ENCODE measurements at regions not wholly inside any gene's neighbourhood (a gene's known extent, or its start where the extent isn't known, plus 50 kb on each side); places are given as distances from the start of the nearest gene placed in this dataset.

DNA sequence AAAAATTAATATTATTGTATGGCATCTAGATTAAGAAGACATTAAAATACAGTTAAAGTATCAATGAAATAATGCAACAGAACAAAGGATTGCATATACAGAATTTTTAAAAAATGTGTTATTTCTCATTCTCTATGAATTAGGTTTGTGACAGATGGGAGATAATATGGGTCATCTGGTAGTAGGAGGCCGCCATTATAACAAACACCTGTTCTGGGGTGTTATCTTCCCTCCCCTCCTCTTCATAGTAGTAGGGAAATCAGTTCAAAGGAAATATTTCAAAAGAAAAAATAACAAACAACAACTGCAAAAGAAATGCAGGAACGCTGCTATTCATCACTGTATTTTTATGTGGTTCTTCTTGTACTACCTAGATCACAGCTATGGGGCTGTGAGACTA is 187.0 kb upstream of the ATP2B1 start:
- no peak for DNase-seq

DNA sequence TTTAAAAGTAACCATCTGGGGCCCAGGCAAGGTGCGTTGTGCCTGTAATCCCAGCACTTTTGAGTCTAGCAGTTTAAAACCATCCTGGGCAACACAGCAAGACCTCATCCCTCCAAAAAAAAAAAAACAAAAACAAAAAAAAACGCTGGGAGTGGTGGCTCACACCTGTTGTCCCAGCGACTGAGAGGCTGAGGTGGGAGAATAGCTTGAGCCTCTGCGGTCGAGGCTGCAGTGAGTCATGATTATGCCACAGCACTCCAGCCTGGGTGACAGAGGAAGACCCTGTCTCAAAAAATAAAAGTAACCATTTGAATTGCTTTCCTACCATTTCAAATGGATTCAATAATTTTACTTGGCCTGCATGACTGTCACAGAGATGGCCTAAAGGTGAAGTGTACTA is 186.5 kb upstream of the ATP2B1 start:
- DNase-seq, result no peak

DNA sequence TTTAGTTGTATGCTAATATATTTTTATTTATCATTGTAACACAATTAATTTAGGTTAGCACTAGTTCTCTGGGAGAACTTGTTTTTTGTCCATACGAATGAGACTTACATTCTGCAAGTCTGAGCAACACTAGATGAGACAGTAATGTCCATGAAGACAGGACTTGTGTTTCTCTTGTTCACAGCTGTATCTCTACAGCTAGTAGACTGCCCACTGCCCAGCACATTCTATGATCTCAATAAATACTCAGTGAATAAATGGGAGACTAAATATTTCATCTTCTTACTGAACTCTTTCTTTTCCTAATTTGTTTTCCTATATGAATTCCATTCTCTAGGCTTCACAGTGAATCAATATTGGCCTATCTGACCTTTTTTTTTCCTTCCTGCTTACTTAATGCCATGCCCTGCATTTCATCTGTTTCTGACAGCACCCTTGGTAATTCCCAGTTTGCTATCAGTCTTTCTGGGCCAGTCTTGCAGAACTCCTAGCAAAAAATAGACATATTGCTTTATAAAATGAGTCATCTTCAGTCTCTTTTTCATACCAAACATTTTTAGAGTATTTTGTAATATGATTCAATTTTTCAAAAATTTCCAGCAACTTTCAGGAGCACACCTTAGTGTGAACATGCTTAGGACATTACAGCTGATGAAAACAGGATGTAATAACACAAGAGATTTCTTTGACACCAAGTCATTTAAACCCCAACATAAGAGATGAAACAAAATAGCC is 185.5 kb upstream of the ATP2B1 start:
- DNase-seq, result no peak

DNA sequence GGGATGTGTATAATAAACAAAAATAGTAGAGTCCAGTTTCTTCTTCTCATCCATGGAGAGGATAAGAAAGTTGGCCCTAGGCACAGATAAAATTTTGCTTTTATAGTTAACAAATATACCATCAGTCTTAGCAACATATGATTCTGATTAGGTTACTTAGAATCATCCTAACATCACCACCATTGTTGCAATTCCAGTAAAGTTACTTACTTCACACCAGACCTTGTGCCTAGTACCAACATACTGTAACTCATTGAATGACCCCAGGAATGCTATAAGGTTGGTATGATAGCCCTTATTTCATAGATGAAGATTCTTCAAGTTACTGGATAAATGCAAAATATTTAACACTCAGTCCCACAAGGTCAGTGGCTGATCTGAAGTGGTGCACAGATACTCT is 183.8 kb upstream of the ATP2B1 start:
- no peak for DNase-seq

DNA sequence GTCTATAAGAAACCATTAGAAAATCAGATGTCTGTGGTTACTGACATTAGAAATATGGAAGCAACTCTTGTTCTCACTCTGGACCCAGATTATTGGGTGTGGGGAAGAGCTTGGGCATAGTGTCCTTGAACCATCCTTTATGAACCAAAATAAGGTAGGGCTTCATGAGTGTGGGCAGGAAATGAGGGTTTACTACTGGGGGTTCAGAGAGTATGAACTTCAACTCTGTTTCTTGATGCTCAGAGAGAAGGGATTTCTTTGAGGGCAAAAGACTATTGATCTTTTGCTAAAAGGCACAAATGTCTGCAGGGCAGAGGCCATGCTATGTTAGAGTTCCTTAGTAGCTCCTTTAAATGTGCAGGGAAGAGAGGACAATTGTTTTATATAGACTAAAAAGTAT is 183.3 kb upstream of the ATP2B1 start:
- DNase-seq, result no peak

DNA sequence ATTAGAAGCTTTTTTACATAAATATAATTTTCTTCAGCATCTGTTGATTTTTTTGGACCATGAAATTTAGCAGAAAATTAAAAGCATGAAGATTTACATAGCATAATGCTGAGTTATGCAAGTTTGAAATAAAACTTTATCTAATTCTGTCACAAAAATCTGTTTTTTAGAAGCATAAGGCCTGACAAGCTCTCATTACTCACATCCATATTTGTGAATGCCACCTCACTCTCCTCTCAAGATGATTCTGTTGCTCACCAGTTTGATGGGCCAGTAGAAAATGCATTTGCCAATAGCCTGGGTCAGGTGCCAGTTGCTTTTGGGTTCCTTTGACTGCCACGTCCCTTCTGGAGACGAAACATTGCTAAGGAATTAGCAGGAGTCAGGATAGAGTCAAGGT is 181.5 kb upstream of the ATP2B1 start:
- DNase-seq, result no peak

DNA sequence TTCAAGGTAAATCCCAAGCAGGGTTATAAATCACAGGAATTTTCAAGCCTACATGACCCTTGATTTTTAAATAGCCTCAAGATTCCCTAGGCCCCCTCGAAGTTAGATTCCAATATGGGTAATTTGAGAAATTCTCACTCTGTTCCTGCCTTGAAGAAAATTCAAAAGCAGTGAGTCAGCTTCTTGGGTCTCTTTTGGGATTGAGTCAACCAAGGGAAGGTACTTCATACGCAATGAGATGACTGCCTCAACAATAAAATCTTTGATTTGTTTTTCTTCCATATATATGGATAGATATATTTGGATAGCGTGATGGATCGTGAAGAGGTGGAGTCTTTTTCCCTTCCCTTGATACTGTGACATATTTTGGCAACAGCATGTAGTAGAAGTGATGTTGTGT is 180.4 kb upstream of the ATP2B1 start:
- DNase-seq, result no peak

DNA sequence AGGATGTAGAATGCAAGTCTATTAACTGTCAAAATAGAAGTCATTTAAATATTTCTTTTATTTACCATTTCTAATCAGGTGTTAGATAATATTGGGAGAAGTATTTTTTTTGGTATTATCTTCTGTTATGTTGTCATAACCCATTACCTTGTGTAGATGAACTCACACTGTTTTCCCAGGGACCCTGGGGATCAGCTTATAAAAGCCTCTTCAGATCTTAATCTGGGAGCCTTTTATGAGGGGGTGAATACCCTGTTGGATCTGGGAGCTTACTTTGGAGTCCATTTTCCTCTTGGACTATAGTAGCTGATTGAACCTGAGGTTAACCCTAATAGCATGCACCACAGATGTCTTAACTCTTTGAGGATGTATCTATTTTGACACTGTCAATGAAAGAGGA is 176.3 kb upstream of the ATP2B1 start:
- DNase-seq, result no peak

DNA sequence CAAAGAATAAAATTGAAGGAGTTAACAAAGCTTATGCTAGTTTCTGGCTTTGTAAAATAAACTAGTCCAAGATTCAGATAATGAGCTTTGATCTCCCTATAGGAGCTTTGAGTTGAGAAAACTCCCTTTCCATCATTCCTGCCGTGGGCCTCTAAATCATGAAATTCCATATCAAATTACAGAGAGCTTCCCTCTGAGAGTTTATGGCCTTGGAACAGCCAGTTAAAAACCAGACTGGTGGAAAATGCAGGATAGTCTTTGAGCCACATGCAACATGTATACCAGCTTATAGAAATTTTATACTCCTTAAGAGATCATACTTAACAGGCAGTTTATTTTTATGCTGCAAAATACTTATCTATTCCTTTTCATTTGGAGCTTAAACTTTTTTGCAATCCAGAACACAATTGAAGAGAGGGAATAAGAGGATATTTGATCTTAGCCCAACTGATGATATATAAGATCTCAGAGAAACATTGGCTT is 175.8 kb upstream of the ATP2B1 start:
- no peak for DNase-seq

DNA sequence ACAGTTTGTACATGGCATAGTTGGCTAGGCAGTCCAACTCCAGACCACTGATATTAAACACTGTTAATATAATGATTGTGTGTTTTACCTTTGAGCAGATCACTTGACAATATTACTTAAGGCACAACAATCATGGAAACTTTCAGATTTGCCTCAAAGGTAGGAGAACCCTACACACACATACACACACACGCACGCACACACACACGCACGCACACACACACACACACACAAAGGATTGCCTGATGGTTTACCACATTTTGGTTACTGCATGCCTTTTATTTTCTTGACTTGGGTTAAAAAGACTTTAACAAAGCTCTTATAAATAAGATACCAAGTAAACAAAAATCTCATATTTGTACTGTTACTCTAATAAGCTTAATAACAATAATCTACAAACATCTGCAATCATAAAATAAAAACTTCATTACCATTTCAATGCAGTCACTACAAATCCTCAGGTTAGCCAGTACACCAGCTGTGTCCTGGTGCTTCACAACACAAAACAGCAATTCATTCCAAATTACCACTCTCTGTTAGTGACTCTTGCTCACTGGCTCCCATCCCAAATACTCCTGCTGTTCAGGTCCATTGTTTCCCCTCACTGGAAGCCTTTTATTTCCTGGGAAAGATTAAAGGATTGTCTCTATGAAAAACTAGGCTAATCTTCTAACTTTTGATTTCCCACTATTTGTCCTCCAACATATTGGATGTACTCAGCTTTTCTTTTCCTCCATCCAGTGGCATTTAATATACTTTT is 175.2 kb upstream of the ATP2B1 start:
- peak; percentile 33 for DNase-seq

DNA sequence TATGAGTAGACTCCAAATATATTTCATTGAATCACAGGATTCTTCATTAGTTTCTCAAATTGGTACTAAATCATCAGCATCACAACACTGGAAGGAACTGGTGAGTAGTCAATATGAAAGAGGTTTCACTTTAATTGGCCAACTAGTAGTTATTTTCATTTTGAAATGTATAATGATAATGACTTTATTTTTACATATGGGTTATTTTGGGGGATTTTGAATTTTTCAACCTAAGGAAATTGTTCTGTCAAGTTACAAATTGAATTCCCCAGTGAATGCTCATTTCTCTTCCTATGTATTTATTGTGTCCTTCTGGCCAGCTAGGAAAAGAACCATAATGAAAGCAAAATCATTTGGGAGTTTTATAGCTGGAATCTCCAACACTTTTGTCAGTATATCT is 174.2 kb upstream of the ATP2B1 start:
- DNase-seq, result no peak

DNA sequence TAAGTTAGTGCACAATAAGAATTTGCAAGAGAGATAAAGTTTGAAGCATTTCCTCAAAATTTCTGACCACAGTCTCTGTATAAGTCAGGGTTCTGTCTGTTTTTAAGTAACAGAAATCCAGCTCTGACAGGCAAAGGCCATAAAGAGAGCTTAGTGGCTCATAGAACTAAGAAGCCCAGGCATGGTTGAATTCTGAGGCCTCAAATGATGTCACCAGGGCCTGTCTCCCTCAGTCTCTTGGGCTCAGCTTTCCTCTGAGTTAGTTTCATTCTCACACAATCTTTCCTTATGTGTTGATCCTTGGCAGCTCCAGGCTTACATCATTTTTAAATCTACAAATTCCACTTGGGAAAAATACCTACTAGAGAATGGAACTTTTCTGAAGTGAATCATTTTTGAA is 173.4 kb upstream of the ATP2B1 start:
- DNase-seq, result no peak

DNA sequence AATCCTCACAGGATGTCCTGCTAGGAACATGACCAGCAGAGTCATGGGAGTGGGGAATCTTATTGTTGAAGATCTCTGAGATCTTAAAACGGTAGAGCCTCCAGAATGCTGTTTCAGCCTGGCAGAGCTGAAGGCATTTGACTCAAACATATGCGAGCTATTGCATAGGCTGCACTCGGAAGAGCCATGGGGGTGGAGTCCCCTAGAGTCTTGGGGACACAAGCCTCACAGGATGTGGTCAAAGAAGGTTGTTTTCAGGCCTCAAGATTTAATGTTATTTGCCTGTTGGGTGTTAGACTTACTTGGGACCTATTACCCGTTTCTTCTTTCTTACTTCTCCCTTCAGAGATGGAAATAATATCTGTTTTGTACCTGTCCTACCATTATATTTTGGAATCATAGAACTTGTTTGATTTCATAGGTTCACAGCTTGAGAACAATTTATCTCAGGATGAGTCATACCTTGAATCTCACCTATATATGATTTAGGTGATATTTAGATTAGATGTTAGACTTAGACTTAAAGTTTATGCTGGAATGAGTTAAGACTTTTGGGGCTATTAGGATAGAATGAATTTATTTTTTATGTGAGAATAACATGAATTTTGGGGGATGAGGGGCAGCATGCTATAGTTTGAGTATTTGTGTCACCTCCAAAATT is 172.2 kb upstream of the ATP2B1 start:
- no peak for DNase-seq

DNA sequence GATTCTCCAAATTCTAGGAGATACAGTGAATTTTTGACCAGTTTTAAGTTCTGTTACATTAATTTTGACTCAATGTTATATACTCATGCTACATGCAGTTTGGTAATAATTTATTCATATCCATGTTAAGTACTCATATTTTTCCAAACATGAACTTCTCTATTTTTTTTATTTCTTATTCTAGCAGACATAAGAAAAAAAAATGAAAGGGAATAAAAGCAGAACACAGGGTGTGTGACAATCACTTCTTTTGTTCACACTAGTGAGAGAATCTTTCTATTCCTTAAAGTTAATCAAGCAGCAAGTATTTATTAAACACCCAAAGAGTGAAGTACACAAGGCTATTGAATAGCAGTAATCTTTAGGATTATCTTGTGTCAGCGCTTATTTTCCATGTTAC is 171.1 kb upstream of the ATP2B1 start:
- no peak for DNase-seq

DNA sequence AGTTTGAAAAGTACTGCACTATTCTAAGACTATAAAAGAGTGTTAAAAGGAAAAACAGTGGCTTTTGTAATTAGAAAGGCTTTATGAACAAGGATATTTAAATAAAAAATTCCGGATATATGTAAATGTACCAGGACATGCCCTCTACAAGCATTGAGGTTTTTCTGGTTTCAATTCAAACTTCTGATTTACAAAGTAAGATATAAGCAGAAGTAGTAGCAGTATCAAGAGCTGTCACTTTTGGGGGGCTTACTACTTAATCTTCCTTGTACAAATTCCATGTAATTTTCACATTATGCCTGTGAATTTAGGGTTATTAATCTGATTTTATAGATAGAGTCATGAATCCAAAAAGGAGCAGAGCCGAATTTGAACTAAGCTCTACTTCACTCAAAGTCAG is 170.3 kb upstream of the ATP2B1 start:
- DNase-seq, result no peak

DNA sequence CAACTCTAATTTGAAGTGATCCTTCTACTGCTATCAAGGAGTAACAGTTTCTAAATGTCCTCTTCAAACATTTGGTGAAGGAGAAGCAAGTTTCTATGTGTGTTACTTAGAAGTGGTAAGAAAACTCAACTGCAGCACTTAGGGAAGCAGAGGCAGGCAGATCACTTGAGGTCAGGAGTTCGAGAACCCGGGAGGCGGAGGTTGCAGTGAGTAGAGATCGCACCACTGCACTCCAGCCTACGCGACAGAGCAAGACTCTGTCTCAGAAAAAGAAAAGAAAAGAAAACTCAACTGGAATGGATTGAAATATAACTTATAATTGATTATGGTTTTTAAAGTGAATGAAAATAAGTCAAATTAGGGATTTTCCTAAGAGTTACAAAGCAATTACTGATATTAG is 169.7 kb upstream of the ATP2B1 start:
- no peak for DNase-seq

DNA sequence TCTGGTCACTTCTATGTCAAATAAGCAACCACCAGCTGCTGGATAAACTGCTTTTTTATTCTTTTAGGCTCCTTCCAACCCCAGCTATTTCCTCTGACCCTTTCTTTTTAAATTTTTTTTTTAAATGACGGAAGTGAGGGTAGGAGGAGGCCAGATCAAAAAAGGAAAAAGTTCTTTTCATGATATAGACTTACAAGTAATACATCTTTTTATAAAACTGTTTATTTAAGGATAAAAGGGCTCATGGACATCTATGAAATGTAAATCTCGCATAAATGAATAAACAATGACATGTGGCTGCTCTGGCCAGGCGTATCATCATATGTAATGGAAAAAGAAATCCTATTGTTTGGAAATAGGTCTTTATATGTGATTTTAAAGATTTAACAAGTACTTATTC is 169.0 kb upstream of the ATP2B1 start:
- no peak for DNase-seq

DNA sequence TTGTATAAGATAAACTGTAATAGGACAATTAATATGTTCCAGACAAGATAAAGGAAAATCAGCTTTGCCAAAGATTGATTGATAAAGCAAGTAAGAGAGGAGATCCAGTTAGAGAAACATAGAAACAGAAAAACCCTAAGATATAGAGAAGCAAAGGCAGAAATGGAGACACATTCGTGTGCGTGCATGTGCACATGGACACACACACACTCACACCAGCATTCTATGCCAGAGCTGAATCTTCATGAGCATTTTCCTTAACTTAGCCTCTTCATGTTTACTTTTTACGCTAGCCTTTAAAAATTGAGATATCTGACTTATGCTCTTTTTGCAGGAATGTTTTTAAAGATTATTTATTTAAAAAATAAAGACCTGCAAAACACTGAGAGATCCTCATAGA is 168.5 kb upstream of the ATP2B1 start:
- DNase-seq, result no peak

DNA sequence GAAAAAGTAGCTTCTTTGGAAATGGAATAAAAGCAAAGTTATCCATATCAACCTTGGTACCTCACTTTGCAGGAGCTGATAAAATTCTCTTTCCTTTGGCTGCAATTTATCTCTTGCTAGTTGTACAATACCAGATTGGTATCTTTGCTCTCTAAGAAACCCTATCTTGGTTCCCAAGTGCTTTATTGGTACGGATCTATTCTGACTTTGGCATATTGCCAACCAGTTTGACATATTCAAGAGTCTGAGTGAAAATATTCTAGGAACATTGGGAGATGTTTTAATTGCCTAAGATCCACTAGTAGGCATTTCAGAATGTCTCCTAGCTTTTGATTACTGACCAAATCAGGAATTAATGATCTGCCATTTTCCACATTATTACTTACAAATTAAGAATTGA is 167.2 kb upstream of the ATP2B1 start:
- DNase-seq, result no peak

DNA sequence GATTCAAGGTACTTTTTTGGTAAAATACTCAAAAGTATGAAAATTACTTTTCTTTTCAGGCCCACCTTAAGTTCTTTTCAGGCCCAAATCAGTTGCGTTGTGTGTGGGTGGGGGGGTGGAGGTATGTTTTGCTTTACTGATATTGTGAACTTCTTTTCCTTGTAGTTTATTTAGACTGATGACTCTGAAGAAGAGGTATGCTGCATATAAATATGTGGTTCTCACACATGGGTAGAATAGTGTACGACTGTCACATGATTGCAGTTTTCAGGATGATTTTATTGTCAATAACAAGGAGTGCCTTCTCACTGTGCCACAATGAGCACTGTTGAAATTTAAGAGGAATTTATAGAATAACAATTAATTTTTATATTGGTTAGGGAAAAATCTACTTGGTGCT is 166.6 kb upstream of the ATP2B1 start:
- no peak for DNase-seq

DNA sequence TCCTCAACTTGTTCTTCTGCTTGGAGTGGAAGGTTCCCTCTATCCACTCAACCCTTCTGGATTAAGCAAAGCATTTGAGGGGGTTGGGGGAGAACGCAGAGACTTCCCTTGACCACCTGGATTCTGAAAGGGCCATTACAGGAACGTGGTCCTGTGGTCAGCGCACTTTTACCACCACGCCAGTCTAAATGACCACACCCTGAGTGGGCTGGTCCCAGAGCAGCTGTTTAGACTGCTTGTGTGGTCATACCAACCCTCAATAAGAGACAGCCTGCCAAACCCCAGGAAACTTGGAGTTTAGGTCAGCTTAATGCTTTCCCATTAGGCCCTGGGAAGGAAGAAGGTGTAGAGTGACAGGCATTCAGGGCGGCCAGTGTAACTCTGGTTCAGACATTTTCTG is 165.5 kb upstream of the ATP2B1 start:
- peak; percentile 60 for DNase-seq

DNA sequence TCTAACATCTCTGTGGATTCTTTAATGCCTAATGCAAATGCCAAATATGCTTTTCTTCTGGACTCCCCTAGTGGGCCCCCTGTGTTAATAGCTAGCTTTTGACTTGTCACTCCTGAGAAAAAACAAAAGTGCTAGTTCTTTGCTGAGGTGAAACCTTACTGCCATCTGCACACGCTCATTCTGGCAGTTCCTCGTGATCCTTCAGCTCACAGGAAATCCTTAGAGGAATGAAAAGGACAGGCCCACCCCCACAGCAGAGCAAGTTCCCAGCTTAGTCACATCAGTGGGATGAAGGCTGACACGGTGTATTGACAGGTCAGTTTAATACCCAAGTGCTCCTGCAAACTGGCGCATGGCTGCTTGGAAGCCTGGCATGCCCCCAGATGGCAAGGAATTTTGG is 165.1 kb upstream of the ATP2B1 start:
- no peak for DNase-seq

DNA sequence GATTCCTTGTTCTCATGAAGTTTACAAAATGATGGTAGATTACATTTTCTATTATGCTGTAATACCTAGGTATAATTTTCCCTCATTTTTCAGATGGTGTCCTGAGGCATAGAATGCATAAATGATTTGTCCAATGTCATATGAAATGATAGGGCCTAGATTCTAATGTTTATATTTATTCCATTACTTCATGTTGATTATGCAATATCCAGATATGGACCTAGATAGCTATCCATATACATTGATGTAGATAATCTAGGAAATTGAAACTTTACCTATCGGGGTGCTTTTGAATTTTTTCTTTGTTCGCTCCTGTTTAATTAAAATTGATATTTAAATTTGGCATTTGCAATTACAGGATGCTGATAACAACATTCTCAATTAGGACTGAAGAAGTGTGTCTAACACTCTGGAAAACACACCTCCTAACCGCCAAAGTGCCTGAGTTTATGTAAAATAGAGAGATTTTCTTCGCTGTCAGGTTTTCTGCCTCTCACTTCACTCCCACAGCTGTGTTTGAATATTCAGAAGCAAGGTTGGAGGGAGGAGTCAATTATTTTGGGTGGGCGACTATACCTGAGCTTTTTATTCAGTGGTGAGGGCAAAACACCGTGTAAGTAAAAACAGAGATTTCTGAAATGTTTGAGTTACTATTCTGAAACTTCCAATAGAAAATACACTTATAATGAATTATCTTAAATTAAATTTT is 164.4 kb upstream of the ATP2B1 start:
- DNase-seq, result no peak
